Gastroesophageal sphincter (tissue), 4 donors: ENCODE measurements at regions not wholly inside any gene's neighbourhood (a gene's known extent, or its start where the extent isn't known, plus 50 kb on each side); places are given as distances from the start of the nearest gene placed in this dataset.

Experiments used
- ATAC-seq: fragments of 150-250 bp; one replicate; pipeline ENCODE4 v1.9.1; 2016; ENCODE audit warnings: mild to moderate bottlenecking, moderate library complexity
- H3K27ac ChIP-seq, 4 donors: fragments of 200-600 bp; sonication (generic) in 3 of 4; 1 replicate in 3 of 4; 2 replicates in 1 of 4; pipeline ENCODE4 v1.5.1; 2016 to 2019
- H3K27me3 ChIP-seq: fragments of 200-600 bp; sonication (generic); one replicate; pipeline ENCODE4 v1.5.1; 2019
- H3K36me3 ChIP-seq, 2 donors: fragments of 200-600 bp; sonication (generic); one replicate each; pipeline ENCODE4 v1.5.1; 2019; ENCODE audit warnings: control low read depth in 1 of 2
- H3K4me1 ChIP-seq, 3 donors: fragments of 200-600 bp; sonication (generic); 1 replicate in 2 of 3; 2 replicates in 1 of 3; pipeline ENCODE4 v1.5.1; 2016 to 2019; ENCODE audit warnings: control low read depth in 2 of 3
- H3K4me3 ChIP-seq, 2 donors: fragments of 200-600 bp; sonication (generic); one replicate each; pipeline ENCODE4 v1.5.1; 2019; ENCODE audit warnings: mild to moderate bottlenecking in 1 of 2, moderate library complexity in 1 of 2
- H3K9me3 ChIP-seq, 3 donors: fragments of 200-600 bp; sonication (generic); one replicate each; pipeline ENCODE4 v1.5.1; 2017 to 2019; ENCODE audit warnings: control low read depth in 2 of 3
- CTCF ChIP-seq, 4 experiments: fragments of 200-600 bp in 2 of 4; fragments of 450-650 bp in 2 of 4; sonication (generic) in 1 of 4; IDR thresholded peaks; one replicate each; pipeline ENCODE4 v1.5.1; 2017 to 2019; ENCODE audit warnings: antibody characterized with exemption in 4 of 4, mild to moderate bottlenecking in 2 of 4, moderate library complexity in 2 of 4
- EP300 ChIP-seq: sonication (generic); formaldehyde crosslinking; IDR thresholded peaks from one replicate; pipeline ENCODE4 v1.6.1; 2017; ENCODE audit warnings: antibody characterized with exemption, mild to moderate bottlenecking
- POLR2A ChIP-seq, 2 donors: fragments of 450-650 bp; IDR thresholded peaks; one replicate each; pipeline ENCODE4 v1.6.1; 2017; ENCODE audit warnings: antibody characterized with exemption in 2 of 2, mild to moderate bottlenecking in 2 of 2, moderate library complexity in 1 of 2
- POLR2AphosphoS5 ChIP-seq: sonication (generic); formaldehyde crosslinking; IDR thresholded peaks from one replicate; pipeline ENCODE4 v1.6.1; 2017; ENCODE audit warnings: antibody characterized with exemption
- WGBS, 2 donors: methylation state at CpG; one replicate each; pipeline ENCODE4 v1.1.5; 2018; ENCODE audit warnings: low coverage in 1 of 2; 5-methylcytosine and 5-hydroxymethylcytosine counted together

DNA sequence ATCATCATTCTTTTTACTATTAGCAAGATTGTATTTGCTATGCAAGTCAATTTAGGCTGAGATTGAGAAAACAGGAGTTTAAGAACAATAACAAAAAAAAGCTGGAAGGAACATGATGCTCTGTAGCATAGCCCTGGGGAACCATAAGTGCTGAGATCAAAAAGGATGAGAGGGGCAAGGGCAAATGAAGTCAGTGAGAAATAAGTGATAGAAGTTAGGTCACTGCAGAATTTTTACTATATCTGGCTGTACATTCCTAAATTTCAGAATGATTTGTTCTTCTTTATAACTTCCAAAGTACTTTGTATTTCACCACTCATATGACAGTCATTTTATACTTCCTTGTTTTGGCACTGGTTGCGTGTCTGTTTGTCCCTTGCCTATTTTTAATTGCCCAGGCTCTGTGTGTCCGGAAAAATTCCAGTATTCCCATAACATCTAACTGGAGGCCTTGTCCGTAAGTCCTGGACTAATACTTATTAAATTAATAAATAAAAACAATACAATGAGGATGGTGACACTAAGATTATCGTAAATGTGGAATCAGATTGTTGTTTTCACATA, 444.7 kb downstream of the TENT5A start:
- H3K36me3 ChIP-seq: no peaks in the 10 kb centered on the region
- no peaks in the 10 kb centered on the region for H3K9me3 ChIP-seq
- WGBS, 2 donors: 91 to 92% methylated on average over 2 to 4 of the region's 4 CpGs
- no peak overlapping the region for H3K4me3 ChIP-seq
- H3K27me3 ChIP-seq: no peaks in the 10 kb centered on the region
- no peaks in the 10 kb centered on the region for H3K4me1 ChIP-seq
- ATAC-seq: no peak
- H3K27ac ChIP-seq: no peak overlapping the region
- TF ChIP-seq POLR2AphosphoS5: no peak
- TF ChIP-seq POLR2A (IDR thresholded peaks at IDR 0.05): no peak
- TF ChIP-seq EP300: no peak
- TF ChIP-seq CTCF (IDR thresholded peaks at IDR 0.05): no peak

DNA sequence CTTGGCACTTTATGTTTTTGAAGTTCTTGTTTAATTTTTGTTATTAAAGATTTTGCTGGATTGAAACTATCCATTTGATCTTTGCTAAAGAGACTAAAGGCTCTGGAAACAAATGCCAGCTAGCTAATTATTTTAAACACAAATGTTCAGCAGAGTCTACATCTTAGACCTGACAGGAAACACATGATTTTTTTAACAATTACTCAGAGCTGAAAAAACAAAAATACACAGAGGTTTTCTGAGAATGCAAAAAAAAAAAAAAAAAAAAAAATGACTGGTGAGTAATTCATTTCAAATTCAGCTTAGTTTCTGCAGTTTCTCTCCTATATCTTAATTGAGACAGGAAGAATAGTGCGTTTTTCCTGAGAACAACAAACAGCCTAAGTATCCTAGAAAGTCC, 448.0 kb downstream of the TENT5A start:
- no peaks in the 10 kb centered on the region for H3K9me3 ChIP-seq
- H3K4me1 ChIP-seq: no peaks in the 10 kb centered on the region
- 56% methylated on average over 1 of the region's 1 CpG for WGBS, 2 donors
- ATAC-seq: no peak
- H3K27me3 ChIP-seq: no peaks in the 10 kb centered on the region
- H3K36me3 ChIP-seq: no peaks in the 10 kb centered on the region
- no peak overlapping the region for H3K4me3 ChIP-seq
- TF ChIP-seq EP300: no peak
- no peak for TF ChIP-seq POLR2A (IDR thresholded peaks at IDR 0.05)
- TF ChIP-seq CTCF (IDR thresholded peaks at IDR 0.05): no peak
- TF ChIP-seq POLR2AphosphoS5: no peak
- H3K27ac ChIP-seq: no peak overlapping the region

DNA sequence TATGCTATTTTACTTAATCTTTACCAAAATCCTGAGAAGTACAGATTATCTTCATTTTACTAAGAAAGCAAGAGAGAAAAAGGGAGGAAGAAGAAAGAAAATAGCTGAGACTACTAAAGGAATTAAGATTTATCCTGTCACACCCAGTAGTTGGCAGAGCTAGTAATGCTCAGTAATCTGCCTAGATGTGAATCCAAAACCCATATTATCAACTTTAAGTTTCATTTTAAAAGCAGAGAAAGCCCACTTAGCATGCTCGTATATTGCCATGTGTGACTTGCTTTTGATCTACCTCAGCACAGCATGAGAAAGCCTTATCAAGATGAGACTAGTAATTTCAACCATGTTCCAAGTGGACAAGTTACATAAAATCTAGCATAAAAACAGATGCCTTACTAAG, 451.5 kb downstream of the TENT5A start:
- Histone ChIP-seq H3K4me3 (no peak overlapping the region), H3K27ac (no peak overlapping the region), H3K4me1 (no peaks in the 10 kb centered on the region), H3K36me3 (no peaks in the 10 kb centered on the region), H3K27me3 (no peaks in the 10 kb centered on the region), H3K9me3 (no peaks in the 10 kb centered on the region)
- TF ChIP-seq CTCF (IDR thresholded peaks at IDR 0.05) (no peak), POLR2A (IDR thresholded peaks at IDR 0.05) (no peak), POLR2AphosphoS5 (no peak), EP300 (no peak)
- ATAC-seq: no peak
- 56 to 75% methylated on average over 1 of the region's 1 CpG for WGBS, 2 donors

GRCh38 chr6:81298751-81299150, 453.7 kb downstream of the TENT5A start:
- no peaks in the 10 kb centered on the region for H3K36me3 ChIP-seq
- H3K9me3 ChIP-seq: no peaks in the 10 kb centered on the region
- no peak overlapping the region for H3K27ac ChIP-seq
- H3K27me3 ChIP-seq: no peaks in the 10 kb centered on the region
- no peak for ATAC-seq
- 81 to 85% methylated on average over 3 of the region's 3 CpGs for WGBS, 2 donors
- H3K4me3 ChIP-seq: no peak overlapping the region
- H3K4me1 ChIP-seq: no peaks in the 10 kb centered on the region
- no peak for TF ChIP-seq CTCF (IDR thresholded peaks at IDR 0.05)
- TF ChIP-seq POLR2AphosphoS5: no peak
- TF ChIP-seq POLR2A (IDR thresholded peaks at IDR 0.05): no peak
- no peak for TF ChIP-seq EP300

DNA sequence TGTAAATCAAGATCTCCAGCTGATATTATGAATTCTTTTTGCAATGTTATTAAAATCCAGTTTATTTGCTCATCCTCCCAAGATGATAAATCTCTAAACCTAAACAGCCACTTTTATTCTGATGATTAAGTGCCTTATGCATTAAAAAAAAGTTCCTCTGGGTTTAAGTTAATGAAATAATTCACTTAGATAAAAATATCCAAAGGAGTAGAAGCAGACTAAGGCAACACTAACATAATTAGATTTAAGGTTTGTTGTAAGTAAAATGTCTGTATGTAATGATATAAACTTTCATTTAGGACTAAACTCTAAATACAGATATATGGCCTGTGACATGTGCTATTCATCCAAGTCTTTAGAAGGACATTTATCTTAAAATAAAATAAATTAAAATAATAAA, 457.2 kb downstream of the TENT5A start:
- Histone ChIP-seq H3K36me3 (no peaks in the 10 kb centered on the region), H3K27me3 (no peaks in the 10 kb centered on the region), H3K4me1 (no peaks in the 10 kb centered on the region), H3K9me3 (no peaks in the 10 kb centered on the region), H3K4me3 (no peak overlapping the region), H3K27ac (no peak overlapping the region)
- no peak for ATAC-seq
- TF ChIP-seq CTCF (IDR thresholded peaks at IDR 0.05): no peak
- no peak for TF ChIP-seq EP300
- TF ChIP-seq POLR2AphosphoS5: no peak
- no peak for TF ChIP-seq POLR2A (IDR thresholded peaks at IDR 0.05)
